ENCODE measurements at regions not wholly inside any gene's neighbourhood (a gene's known extent, or its start where the extent isn't known, plus 50 kb on each side); places are given as distances from the start of the nearest gene placed in this dataset.

DNA sequence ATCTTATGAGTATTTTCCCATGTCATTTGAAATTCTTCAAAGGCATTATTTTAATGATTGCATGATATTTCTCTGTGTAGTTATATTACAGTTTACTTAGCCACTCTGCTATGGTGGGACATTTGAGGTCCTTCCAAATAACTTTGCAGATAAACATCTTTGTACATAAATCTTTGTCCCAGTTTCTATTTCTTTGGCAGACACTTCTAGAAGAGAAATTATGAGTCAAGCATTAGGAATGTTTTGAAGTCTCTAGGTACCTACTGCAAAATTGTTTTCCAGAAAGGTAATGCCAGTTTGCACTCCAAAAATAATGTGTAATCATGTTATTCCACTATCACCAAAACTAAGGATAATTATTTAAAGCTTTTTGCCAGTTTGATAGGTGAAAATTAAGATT, 149.7 kb downstream of the EN1 start:
- DNase-seq = no peak

DNA sequence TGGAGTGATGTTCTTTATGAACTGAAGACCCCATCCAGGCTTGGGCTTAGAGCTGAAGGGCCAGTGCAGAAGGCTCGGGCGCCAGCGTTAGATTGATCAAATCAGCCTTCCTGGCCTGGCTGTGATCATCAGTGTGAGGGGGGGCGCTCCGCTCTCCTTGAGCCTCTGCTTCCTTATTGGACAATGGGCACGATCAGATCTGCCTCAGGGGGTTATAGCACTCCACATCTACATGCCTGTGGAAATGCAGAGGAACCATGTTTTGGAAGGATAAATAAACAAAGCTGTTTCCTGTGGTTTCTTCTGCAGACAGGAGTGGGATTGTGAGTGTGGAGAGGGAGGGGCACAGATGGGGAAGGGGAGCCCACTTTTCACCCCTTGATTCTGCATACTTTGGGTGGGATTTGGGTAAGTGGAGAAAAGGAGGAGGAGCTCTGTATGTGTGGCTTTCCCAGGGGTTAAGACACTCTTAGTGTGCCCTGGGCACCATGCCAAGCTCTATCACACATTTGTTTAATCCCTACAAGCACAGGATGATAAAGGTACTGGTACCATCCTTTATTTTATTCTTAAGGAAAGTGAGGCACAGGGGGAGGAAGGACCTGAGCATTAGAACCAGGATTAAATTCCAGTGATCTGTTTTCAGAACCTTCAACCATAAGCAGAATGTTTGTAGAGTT, 150.5 kb downstream of the EN1 start:
- no peak for DNase-seq

DNA sequence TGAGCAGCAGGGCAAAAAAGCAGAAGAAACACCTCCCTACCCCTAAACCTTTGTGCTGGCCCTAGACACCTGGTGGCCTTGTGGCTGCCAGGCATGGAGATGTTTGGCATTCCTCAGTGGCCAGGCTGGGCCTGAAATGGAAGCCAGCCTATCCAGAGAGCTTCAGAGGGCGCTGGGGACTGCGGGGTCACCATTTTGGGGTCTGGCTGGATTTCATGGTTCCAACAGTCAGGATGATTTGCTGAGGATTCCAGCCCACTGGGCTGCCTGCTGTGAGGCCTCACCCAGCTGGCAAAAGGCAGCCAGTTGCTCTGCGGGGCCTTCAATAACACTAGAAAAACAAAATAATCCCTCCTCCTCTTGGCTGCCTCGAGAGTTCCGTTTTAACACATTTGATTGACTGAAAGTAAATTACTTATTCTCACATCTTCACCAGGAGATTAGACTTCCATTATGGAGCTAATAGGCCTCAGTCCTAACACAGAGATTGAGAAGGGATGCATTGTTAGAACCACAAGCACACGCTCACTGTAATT, 154.1 kb downstream of the EN1 start:
- no peak for DNase-seq

DNA sequence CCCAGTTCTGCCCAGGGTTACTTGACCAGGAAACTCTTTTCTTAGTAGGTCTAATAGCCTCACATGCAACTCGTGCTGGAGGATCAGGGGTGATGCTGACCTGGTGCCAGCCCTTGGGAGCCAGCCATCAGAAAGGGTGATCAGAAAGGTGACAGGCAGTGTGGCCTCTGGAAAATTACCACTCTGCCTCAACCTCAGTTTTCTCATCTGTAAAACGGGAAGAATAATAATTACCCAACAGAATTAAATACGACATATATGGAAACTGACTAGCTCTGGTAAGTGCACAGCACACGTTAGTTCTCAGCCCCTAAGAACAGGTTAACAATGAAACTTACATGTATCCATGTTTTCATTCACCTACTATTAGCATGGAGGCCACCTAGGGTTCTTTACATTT, 157.6 kb downstream of the EN1 start:
- DNase-seq = no peak

DNA sequence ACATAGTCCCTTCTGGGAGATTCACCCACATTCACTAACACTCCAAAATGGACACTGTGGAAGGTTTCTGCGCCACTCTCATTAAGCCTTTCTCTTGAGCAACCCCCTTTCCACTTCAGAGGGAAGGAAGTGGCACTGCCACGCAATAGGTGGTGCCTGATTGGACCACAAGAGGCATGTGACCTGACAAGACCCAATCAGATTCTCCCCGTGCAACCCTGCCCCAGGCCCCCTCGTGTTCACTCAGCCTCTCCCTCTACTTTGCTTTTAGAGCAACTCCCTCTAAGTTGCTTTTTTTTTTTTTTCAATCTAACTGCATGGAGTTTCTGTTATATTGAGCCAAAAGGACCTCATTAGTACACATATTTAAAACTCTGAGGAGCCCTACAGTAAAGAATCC, 158.0 kb downstream of the EN1 start:
- DNase-seq = no peak

DNA sequence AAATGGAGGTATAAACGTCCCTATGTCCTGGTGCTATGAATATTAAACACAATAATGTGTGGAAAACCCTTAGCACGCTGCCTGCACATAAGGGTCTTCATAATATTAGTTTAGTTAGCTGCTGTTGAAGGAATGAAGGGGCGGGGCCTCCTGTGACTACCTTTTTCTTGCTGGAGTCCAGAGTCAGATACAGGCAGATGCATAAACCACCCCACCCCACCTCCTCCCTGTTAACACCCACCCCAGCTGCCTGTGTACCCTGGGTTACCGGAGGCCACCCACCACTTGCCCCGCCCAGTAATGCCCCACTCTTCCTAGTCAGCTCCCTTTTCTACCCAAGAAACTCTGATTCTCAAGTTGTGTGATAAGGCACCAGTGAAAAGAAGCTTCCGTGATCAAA, 158.4 kb downstream of the EN1 start:
- DNase-seq = no peak

DNA sequence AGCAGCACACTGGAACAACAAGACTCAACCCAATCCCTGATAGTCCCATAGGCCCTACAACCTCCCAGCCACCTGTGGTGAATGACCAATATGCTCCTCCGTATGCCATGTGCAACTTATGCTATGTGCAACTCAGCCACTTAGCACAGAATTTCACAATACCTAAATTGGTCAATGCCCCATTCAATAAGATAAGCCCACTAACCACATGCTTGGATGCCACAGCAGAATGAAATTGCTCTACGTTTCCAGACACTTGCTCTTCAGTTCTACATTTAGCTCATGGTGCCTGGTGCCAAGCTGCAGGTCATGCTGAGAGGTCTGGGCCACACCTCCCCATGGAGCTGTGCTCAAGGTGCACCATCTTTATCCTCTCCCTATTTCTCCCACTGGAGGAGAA, 159.8 kb downstream of the EN1 start:
- DNase-seq = no peak

DNA sequence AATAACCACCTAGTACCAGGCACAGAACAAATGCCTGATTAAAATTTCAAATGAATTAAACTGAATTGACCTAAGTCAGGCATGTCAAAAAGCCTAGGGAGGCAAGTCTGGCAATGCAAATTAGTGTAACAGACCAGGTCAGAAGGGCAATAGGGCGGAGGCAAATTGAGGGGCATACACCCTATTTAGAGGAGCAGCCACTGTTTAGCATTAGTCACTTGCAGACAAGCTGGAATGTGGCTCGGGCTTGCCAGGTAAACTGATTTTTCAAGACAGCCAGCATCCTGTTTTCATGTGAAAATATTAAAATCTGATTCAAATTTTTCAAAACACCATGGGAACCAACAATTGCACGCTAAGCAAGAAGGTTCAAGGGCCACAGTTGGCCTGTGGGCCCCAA, 160.3 kb downstream of the EN1 start:
- no peak for DNase-seq

DNA sequence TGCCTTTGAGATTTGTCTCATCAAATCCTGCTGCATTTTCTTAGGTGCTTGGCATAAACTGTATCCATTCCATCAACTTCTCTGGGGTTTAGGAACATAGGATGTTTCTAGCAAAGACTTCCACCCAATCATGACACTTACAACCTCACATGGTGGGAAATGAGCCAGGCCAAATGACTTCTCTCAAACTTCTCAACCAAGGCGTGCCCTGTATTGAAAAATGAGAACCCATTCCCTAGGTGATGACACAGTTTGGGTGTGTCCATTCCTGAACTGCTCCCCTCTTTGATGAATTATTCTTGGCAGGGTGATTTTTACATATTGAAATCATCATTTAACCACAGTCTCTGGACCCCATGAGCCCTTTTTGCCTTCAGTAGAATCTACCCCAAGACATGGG, 161.1 kb downstream of the EN1 start:
- no peak for DNase-seq

DNA sequence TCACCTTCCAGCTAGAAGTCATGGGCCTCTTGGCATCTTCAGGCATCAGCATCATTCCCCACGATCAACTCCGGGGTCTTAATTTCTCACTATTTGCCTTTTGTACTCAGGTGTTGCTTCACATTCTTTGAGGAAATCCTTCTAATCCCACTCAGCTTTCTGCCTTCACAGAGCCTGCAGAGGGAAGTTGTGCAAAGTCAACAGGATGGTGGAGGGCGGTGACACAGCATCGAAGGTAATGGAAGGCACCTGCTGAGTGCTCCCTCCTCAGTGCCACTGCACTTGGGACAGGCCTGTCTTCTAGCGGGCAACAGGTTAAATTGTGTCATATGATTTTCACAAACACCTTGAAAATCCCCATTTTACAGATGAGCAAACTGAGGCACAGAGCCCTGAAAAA, 164.0 kb downstream of the EN1 start:
- DNase-seq = no peak

DNA sequence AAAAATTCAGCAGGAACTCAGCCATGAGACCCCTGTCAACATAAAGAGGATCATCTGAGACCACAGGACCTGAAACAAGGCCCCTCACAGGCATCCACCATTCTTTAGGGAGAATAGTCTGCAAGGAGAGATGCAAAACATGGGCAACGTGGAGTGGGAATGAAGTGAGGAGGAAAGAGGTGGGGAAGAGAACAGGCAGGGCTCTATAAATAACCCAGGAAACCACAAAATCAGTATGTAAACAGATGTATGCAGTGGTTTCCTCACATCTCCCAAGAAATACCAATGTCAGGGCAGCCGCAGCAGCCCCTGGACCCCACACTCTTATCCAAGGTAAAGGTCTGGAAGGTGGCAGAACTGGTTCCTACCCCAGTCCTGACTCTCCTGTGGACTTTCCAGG, 168.5 kb downstream of the EN1 start:
- no peak for DNase-seq

DNA sequence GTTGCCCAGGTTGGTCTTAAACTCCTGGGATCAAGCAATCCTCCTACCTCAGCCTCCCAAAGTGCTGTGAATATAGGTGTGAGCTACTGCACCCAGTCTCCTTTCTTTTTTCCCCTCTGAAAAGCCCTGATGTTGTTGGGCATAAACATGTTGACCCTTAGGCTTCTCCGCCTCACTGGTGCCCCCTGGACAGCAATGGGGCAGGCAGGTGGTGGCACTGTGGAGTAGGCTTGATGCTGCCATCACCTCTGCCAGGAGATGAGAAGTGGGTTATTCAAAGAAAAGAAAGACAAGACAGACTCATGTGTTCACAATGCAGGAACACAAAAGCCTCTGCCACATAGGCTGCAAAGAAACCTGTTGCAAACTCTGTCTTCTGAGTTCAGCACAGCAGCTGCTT, 169.9 kb downstream of the EN1 start:
- no peak for DNase-seq

DNA sequence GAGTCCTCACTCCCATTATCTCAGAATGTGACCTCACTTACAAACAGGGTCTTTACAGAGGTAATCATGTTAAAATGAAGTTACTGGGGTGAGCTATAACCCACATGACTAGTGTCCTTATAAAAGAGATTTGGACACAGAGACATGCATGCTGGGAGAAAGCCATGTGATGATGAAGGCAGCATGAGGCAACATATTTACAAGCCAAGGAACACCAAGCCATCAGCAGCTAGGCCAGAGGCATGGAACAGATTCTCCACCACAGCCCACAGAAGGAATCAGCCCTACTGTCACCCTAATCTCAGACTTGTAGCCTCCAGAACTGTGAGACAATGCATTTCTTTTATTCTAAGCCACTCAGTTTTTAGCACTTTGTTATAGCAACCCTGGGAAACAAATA, 171.9 kb downstream of the EN1 start:
- DNase-seq = no peak

DNA sequence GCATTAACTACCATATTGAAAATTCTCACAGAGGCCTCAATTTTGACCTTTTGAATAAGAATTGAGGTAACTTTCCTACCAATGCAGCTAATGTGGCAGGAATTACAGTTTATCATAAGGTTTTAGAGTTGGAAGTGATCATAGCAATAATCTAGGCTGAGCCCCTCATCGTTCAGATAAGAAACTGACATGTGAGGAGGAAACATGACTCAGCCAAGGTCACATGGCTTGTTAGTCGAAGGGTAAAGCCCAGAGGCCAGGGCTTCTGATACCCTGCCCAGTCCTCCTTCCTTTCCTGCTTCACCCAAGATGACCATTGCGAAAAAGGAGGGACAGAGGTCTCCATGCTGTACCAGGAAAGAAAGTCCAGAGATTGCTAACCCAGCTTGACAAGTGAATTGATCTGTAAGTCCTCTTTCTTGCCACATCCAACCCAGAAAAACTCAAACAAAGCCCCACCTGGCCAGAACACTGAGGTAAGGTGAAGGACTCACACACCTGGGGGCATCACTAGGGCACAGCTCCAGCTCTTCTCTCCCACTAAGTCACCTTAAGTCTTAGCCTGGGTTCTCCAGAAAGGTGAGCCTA, 174.8 kb downstream of the EN1 start:
- DNase-seq = no peak

DNA sequence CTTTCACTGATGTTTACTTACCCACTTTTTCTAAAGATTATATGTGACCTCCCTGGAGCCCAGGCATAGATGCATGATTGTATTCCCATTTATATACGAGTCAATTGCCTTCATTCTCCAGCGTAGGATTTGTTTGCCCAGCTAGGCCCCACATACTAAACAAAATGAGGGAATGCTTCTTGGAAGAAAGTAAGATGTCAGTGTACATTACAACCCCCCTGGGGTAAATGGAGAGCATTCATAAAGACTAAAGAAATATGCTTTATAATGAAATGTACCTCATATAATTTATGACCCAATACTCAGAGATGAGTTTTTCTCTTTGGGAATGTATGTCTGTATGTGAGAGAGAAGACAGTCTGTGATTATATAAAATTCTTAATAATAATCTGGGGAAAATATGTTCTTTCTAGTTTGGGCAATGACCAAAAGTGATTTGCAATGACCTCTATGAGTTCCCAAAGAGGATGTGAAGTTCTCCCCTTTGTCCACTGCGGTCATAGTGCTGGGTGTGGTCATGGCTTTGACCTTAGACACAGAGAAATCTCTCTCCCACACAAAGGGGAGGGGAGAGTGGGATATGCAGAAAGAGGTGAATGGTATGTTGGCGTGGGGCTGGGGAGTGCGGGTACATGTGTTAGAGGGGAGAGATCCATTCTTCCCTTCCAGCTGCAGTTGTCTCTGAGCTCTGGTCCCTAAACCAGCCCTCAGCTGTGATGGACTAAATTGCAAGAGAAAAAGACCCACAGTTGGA, 175.6 kb downstream of the EN1 start:
- no peak for DNase-seq

DNA sequence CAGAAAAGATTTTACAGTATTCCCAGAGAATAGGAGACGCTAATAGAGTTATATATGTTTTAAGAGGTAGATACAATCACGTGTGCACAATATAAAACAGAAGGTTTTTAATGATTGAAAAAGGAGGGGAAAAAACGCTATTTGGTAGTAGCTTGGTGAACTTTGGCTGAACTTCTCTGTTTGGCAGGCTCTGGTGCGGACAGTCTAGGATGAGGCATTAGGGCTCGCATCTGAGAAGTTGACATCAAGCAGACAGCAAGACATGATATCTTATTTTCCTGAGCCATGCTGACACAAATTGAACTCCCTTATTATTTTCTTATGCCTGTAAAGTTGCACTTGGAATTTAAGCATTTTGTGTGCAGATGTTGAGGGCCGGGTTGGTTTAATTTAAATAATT, 176.6 kb downstream of the EN1 start:
- no peak for DNase-seq

DNA sequence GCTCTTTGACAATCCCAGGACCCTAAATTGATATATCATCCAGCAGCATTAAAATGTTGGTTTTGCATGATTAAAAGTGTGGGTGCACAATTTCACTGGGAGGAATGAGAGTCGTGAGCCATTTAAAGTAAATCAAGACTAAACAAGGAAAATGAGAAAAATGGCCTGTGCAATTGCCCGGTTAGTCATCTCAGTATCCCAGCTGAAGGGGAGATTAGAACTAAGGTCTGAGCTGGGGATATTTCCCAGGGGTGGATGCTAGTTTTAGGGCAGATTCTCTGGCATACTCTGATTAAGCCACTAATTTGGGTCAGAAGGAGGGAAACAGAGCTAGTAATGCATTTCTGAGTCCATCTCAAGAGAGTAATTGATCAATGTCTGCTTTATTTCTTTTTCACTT, 177.2 kb downstream of the EN1 start:
- no peak for DNase-seq

DNA sequence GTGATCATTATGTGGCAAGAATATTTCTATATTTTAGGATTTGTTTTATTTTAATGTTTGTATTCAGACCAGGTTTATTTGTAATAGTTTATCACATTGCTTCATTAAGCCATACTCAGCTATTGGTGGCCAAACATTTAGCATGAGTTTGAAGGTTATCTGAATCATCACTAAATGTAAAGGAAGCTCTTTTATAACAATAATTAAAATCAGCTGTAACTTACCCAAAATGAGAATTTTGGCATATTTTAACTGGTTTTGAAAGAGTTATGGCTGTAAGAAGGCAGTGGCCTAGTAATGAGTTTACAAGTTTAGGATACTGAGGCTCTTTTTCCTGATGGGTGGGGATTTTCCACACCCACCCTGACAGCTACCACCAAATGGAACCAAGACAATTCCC, 177.8 kb downstream of the EN1 start:
- no peak for DNase-seq

DNA sequence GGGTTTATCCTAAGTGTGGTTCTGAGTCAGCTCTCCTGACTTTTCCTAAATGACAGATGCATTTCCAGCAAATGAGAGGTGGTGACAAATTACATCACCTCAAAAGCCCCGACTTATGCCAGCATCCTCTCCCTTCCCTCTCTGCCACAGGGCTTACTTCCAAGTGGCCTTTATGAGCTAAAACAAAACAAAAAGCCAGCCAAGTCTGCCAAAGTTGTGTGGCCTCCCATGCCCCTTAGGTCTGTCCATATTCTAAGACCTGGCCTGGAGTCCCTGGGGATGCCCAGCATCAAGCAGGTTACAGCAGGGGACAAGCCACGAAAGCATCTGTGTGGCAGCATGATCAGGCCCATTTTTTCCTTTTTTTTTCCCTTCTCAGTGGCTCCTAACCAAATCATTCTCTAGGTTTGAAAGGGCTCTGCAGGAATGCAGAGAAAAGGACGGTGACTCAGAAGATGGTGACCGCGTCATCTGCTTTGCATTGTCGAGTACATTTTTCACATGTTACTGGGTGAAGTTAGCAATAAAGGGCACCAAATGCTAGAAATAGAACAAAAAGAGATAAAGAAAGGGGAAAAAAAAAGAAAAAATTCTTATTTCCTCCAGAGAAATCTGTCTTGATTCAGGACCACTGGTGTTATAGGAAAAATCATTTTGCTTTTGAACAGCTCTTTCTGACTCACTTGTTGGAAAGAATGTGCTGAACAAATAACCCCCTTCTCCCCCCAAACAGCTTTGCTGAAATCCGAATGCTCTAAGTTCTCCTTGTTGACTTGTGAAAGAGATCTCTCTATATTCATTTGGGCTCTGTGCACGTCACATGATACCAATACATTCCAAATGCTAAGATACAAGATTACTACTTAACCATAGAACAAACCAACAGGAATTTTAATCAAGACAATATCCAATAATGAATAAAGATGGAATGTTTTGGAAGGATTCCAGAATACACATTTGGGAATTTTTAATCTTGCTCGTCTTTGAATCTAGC, 178.7 kb downstream of the EN1 start:
- DNase-seq = no peak

DNA sequence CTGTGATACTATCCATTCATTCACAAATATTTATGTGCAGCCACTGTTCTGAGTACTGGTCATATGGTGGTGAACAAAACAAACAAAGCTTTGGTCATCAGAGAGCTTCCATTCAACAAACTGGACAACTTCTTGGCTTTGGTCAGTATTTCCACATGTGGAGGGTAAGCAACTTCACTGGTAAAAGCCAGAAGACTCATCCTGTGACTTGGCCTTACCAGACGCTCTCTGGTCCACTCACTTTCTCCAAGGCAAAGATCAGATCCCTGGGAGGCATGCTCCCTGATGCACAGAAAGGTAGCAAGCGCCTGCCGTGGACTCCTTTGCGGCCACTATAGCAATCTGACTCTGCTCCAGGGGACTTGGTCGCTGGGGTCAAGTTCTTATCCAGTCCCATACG, 179.5 kb downstream of the EN1 start:
- DNase-seq = no peak

DNA sequence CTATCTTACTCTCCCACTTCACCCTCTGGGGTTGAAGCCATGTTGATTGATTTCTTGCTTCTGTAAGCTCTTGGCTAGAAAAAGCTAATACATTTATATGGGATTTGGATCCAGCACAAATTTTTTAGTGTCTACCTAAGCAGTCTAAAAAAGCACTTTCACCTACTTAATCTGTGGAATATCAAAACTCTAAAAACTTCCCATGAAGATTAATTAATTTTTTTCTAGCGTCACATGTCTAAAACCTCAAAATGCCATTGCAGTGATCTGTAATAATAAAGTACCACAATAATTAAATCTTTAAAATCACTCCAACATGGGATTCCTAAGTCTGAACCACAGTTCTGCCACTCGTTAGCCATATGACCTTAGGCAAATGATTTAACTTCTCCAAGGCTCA, 180.1 kb downstream of the EN1 start:
- no peak for DNase-seq

DNA sequence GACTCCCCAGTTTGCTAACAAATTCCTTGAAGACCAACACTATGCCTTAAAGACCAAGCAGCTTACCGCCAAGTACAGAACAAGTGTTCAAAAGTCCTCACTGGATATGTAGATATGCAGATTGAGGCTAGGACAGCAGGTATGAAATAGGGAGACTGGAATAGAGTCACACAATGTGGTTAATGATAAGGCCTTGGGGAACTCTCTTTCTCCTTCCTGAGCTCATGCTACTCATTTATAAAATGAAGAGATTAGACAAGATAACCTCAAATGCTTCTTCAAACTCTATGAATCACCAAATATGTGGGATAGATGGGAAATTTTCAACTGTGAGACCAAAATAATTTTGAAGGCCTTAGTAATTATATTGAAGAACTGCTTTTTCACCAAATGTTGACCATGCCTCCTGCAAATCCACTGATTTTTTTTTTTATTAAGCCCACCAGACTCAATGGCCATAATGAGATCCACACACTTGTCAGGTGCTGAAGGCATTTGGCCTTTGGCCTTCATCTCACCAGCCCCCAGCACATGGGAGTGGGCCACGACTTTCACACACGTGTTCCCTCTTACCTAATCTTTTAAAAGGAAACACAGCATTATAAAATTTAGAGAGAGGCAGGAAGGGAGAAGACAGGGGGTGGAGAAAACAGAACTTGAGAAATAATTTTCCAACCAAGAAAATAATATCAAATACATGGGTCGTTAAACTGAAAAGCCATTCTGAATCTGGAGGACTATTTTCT, 181.5 kb downstream of the EN1 start:
- DNase-seq = no peak
